Cardiac fibroblast (primary cell): ENCODE measurements at regions not wholly inside any gene's neighbourhood (a gene's known extent, or its start where the extent isn't known, plus 50 kb on each side); places are given as distances from the start of the nearest gene placed in this dataset.
"Not testable (repeated sequence)": the region's sequence is repeated elsewhere in the genome, so short reads cannot be mapped to it uniquely, and the experiment has no call there.

Experiments used
- DNase-seq, 2 donors: peaks; one replicate each; pipeline versions ENCODE4 v3.0.0 to v3.0.0-alpha.2; 2010; ENCODE audit warnings: low read depth in 2 of 2
- H3K4me3 ChIP-seq, 2 donors: replicated peaks in 1 of 2; 1 replicate in 1 of 2; 2 replicates in 1 of 2; pipeline ENCODE4 v1.5.1; 2011; ENCODE audit warnings: low read depth in 2 of 2, low read length in 2 of 2, mild to moderate bottlenecking in 2 of 2, moderate library complexity in 1 of 2
- TF ChIP-seq, protein P1 (sequence below): IDR thresholded peaks from one replicate; pipeline ENCODE4 v1.5.1; 2011; ENCODE audit warnings: low read depth, mild to moderate bottlenecking, low read length, inconsistent platforms

GRCh38 chr2:221895366-221896121 is 323.4 kb upstream of the EPHA4 start:
- DNase-seq = peak in 1 of 2 donors; percentile 1
- TF ChIP-seq, protein P1, sequence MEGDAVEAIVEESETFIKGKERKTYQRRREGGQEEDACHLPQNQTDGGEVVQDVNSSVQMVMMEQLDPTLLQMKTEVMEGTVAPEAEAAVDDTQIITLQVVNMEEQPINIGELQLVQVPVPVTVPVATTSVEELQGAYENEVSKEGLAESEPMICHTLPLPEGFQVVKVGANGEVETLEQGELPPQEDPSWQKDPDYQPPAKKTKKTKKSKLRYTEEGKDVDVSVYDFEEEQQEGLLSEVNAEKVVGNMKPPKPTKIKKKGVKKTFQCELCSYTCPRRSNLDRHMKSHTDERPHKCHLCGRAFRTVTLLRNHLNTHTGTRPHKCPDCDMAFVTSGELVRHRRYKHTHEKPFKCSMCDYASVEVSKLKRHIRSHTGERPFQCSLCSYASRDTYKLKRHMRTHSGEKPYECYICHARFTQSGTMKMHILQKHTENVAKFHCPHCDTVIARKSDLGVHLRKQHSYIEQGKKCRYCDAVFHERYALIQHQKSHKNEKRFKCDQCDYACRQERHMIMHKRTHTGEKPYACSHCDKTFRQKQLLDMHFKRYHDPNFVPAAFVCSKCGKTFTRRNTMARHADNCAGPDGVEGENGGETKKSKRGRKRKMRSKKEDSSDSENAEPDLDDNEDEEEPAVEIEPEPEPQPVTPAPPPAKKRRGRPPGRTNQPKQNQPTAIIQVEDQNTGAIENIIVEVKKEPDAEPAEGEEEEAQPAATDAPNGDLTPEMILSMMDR = no peak
- no peak overlapping the region for H3K4me3 ChIP-seq

DNA sequence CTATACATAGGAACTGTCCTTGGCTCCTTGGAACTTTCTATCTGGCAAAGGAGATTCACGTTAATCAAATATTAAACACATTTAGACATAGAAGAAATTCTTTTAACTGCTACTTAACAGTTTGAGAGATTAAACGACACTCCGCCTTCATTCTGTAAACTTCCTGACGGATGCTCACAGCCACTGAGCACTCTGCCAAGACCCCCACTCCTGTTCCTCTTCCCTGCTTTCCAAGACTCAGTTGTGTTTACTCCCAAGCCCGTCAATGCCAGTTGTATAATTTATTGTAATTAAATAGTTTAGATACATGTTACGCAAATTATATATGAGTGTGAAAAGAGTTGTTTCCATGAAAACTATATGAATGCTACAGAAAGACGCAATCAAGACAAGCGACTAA is 321.4 kb upstream of the EPHA4 start:
- TF ChIP-seq, protein P1 = no peak
- DNase-seq = no peak
- H3K4me3 ChIP-seq = no peak overlapping the region

DNA sequence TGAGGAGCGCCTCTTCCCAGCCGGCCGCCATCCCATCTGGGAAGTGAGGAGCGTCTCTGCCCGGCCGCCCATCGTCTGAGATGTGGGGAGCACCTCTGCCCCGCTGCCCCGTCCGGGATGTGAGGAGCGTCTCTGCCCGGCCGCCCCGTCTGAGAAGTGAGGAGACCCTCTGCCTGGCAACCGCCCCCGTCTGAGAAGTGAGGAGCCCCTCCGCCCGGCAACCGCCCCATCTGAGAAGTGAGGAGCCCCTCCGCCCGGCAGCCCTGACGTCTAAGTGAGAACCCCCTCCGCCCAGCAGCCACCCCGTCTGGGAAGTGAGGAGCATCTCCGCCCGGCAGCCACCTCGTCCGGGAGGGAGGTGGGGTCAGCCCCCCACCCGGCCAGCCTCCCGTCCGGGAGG is 319.9 kb upstream of the EPHA4 start:
- not testable (repeated sequence) for H3K4me3 ChIP-seq

GRCh38 chr2:221883976-221884375 is 311.9 kb upstream of the EPHA4 start:
- TF ChIP-seq, protein P1 = no peak
- DNase-seq = no peak
- no peak overlapping the region for H3K4me3 ChIP-seq

More for the DNA sequence above, 319.9 kb upstream of the EPHA4 start:
- not testable (repeated sequence) for DNase-seq

DNA sequence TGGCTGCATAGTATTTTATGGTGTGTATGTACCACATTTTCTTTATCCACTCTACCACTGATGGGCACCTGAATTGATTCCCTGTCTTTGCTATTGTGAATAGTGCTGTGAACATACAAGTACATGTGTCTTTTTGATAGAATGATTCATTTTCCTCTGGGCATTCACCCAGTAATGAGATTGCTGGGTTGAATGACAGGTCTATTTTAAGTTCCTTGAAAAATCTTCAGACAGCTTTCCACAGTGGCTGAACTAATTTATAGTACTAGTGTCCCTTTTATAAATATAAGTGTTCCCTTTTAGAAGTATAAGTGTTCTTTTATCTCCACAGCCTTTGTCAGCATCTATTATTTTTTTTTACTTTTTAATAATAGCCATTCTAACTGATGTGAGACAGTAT is 303.9 kb upstream of the EPHA4 start:
- TF ChIP-seq, protein P1 = no peak
- DNase-seq = no peak
- H3K4me3 ChIP-seq = no peak overlapping the region

DNA sequence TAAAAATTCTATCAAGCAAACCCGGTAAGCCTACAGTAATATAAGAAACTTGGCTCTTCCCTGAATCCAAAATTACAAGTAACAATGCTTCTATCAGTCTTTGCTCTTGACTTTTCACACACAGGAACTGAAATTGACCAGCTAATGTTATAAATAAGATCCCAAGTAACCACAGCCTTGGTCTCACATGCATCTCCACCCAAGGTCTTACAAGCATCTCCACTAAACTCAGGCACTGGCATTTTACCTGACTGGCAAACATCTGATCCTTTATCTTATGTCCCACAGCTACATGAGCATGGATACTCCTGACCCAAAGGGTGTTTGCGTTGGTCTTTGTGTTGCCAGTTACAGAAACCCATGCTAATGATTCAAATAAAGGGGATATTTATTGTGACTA is 302.3 kb upstream of the EPHA4 start:
- TF ChIP-seq, protein P1 = no peak
- DNase-seq = no peak

DNA sequence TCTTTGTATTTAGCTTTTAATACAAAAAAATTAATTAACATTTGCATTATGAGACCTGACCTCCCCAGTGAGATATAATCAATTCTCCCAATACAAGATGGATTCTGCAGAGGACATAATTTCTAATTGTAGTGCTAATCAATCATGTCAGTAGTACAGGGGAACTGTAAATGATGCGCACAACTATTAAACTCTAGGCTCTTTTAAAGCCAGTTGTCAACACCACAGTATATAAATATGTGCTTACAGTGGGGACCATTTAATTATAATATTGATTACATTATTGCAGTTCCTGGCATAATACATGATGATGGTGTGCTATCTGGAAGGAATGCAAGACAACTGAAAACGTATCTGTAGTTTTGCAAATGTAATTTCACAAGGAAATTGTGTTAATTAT is 285.6 kb upstream of the EPHA4 start:
- DNase-seq = no peak
- TF ChIP-seq, protein P1 = no peak
- H3K4me3 ChIP-seq = no peak overlapping the region

More for the DNA sequence above, 302.3 kb upstream of the EPHA4 start:
- no peak overlapping the region for H3K4me3 ChIP-seq
